Neural crest cell (in vitro differentiated cells): ENCODE measurements at regions not wholly inside any gene's neighbourhood (a gene's known extent, or its start where the extent isn't known, plus 50 kb on each side); places are given as distances from the start of the nearest gene placed in this dataset.

ENCODE experiments used
- DNase-seq: peaks from one replicate; pipeline ENCODE4 v3.0.0; 2021; ENCODE audit warnings: low read depth, mixed read lengths, low spot score
- H3K27ac Mint-ChIP-seq: one replicate; pipeline ENCODE4 v1.8.0; 2021; ENCODE audit warnings: mild to moderate bottlenecking, mixed read lengths; ENCODE audit not compliant: unreplicated experiment
- H3K27me3 Mint-ChIP-seq: 2 replicates; pipeline ENCODE4 v1.8.0; 2021; ENCODE audit warnings: low read depth, mild to moderate bottlenecking, mixed read lengths
- H3K36me3 Mint-ChIP-seq: 2 replicates; pipeline ENCODE4 v1.8.0; 2021; ENCODE audit warnings: low read depth, mild to moderate bottlenecking, mixed read lengths
- H3K4me1 Mint-ChIP-seq: 2 replicates; pipeline ENCODE4 v1.8.0; 2021; ENCODE audit warnings: mixed read lengths
- H3K4me3 Mint-ChIP-seq: one replicate; pipeline ENCODE4 v1.8.0; 2021; ENCODE audit warnings: mild to moderate bottlenecking, mixed read lengths
- H3K9me3 Mint-ChIP-seq: 2 replicates; pipeline ENCODE4 v1.8.0; 2021; ENCODE audit warnings: mixed read lengths
- CTCF ChIP-seq: fragments of 200-600 bp; sonication (generic); conservative IDR thresholded peaks from 2 replicates; pipeline ENCODE4 v1.5.0; 2021; ENCODE audit warnings: antibody characterized with exemption, mild to moderate bottlenecking
- microRNA-seq: library from miRNA; unstranded; fragments of <30 nt; microRNA quantifications from one replicate; pipeline ENCODE4, GENCODE V29; 2020

- Mint-ChIP-seq H3K9me3 (no peaks in the 10 kb centered on the region), H3K4me1 (peaks cover 3% of the 10 kb centered on the region), H3K36me3 (no peaks in the 10 kb centered on the region), H3K27ac (no peak overlapping the region), H3K4me3 (no peak overlapping the region), H3K27me3 (no peaks in the 10 kb centered on the region)
- TF ChIP-seq CTCF: no peak
- DNase-seq: no peak
These were observed 56.0 kb upstream of the DPYD start for GRCh38 chr1:97976801-97977200.

Small RNAs in the stretch of these regions (microRNA-seq; reads per million reads assigned to microRNA genes)
- 3.6 reads per million for gene MIR2682
